ENCODE measurements at regions not wholly inside any gene's neighbourhood (a gene's known extent, or its start where the extent isn't known, plus 50 kb on each side); places are given as distances from the start of the nearest gene placed in this dataset.

DNA sequence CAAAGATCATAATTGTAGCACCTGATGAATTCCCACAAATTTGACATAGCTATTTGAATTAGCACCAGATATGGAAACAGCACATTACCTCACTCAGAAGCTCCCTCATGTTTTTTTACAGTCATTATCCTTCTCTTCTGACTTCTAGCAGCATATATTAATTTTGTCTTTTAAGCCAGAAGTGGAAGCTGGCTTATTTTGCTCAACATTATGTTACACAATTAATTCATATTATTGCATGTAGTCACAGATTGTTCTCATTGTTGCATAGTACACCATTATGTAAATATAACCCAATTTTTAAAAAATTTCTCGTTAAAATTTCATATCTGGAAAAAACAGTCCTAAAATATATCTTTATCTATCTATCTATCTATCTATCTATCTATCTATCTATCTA lies 762.3 kb downstream of the TUSC7 start:
- no peak overlapping the region for H3K27ac ChIP-seq
- H3K4me3 ChIP-seq = no peak overlapping the region

DNA sequence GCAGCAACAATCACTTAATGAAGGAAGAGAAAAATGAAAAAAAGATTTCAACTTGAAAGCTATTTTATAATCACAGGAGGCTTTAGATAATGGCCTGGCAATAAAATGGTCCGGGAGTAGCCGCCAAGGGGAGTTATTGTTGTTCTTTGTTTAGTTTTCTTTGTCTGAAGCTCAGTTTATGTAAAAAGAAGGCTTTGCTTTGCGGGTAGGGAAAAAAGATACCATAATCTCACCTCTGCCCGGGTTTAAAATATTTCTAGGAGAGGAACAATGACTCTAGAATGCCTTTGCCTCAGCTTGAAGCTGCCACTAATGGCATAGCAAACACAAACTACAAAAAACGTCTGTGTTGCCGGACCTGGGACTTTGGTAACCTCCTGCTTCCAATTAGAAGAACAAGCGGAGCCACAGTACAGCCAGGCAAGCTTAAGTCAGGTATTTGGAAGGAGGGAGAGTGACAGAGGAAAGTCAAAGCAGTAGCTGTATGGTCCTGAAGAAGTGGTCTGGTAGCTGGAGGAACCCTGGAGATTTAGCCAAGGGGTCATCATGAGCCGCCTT lies 764.5 kb downstream of the TUSC7 start:
- no peak overlapping the region for H3K4me3 ChIP-seq
- no peak overlapping the region for H3K27ac ChIP-seq

- Histone ChIP-seq H3K27ac (no peak overlapping the region), H3K4me3 (no peak overlapping the region)
Observed at GRCh38 chr3:117476572-117476971, 767.0 kb downstream of the TUSC7 start.

DNA sequence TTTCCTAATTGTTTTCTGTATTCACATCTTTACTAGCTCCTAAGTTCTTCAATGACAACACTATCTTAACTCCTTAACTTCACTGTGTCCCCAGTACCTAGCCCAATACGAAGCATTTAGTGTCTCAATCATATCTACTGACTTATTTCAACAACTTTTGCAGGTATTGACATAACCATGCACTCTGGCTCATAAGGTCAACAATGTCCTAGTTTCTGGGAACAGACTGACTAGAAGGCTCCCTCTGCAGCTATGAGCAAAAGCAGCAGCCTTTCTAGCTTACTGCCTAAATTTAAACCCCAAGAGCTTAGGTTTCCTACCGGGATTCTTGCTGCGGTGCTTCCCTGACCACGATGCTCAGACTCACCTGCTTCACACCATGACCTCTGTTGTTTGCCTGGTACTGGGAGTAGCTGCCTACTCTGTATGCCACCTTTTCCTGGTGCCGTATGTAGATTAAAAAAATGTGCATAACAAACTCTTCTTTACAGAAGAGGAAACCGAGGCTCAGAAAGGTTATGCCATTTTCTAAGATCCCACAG lies 767.7 kb downstream of the TUSC7 start:
- Histone ChIP-seq H3K27ac (no peak overlapping the region), H3K4me3 (no peak overlapping the region)

DNA sequence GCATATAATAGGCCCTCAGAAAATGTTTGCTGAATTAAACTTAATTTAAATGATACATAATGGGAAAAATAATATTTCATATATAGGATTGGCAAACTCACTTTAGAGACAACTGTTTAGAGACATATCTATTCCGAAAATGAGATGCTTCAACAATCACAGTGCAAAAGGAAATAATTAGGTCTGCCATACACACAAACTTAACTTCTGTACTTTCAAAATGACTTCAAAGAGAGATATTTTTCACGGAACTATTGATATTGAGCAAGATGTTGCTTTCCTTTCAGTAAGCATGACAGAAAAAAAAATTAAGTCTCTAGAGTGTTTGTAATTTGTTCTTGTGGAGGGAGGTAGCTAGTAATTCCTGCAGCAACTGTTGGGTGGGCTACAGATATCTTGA lies 769.5 kb downstream of the TUSC7 start:
- Histone ChIP-seq H3K27ac (no peak overlapping the region), H3K4me3 (no peak overlapping the region)

DNA sequence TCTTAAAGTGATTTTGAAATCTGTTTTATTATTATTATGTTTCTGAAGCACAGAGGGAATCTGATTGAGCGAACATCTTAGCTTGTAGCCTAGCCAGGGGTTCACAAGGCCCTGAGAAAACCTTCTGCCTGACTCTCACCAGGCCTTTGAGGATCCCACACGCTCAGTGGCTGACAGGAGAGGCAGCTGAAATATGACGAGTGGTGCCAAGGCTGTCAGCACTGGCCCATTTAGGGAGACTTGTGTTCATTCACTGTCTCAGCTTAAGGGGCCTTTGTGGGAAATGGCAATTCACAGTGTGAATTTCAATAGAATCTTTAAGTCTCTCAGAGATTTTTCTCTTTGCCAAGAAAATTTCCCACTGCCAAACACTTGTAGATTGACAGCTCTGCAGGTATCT lies 770.9 kb downstream of the TUSC7 start:
- no peak overlapping the region for H3K4me3 ChIP-seq
- H3K27ac ChIP-seq = no peak overlapping the region

DNA sequence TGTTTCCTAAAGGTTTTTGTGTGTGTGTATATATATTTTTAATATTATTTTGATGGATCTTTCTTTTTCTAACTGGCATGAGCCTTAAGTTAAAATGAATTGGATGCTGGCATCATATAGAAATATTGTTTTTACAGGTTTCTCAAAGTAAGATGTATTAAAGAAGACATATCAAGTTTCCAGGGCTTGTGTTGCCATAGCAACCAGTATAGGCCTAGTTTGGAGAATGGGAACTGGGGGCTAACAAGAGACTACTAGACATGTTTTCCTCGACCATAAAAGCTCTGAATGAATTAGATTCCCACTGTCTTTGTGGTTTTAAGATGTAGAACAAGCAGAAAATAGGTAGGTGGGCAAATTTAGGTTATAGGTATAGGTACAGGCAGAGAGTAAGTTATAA lies 771.4 kb downstream of the TUSC7 start:
- no peak overlapping the region for H3K27ac ChIP-seq
- no peak overlapping the region for H3K4me3 ChIP-seq

GRCh38 chr3:117483839-117484238 lies 774.3 kb downstream of the TUSC7 start:
- Histone ChIP-seq H3K4me3 (no peak overlapping the region), H3K27ac (no peak overlapping the region)

GRCh38 chr3:117485841-117486240 lies 776.3 kb downstream of the TUSC7 start:
- no peak overlapping the region for H3K27ac ChIP-seq
- no peak overlapping the region for H3K4me3 ChIP-seq

GRCh38 chr3:117486719-117487716 lies 777.4 kb downstream of the TUSC7 start:
- Histone ChIP-seq H3K27ac (no peak overlapping the region), H3K4me3 (no peak overlapping the region)

- H3K4me3 ChIP-seq = no peak overlapping the region
- H3K27ac ChIP-seq = no peak overlapping the region
Observed at GRCh38 chr3:117488983-117489382, 779.4 kb downstream of the TUSC7 start.

GRCh38 chr3:117489663-117490079 lies 780.1 kb downstream of the TUSC7 start:
- Histone ChIP-seq H3K27ac (no peak overlapping the region), H3K4me3 (no peak overlapping the region)

DNA sequence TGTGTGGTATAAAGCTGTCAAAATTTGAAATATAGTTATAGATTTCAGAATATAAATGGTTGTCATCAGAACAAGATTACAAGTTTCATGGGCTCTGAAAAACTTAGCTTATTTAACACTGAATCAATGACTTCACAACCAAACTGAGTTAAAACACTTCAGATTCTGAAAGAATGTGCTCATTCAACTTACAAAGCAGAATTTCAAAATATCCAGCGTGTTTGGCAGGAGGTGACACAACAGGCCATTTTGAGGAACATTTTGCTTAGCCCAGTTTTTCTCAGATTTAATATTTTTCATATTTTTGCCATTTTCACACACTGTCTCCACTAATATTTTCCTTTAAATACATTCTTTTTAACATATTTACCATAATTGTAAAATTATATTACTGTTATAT lies 781.1 kb downstream of the TUSC7 start:
- no peak overlapping the region for H3K27ac ChIP-seq
- no peak overlapping the region for H3K4me3 ChIP-seq

- no peak overlapping the region for H3K4me3 ChIP-seq
- H3K27ac ChIP-seq = no peak overlapping the region
Observed at GRCh38 chr3:117495620-117496019, 786.0 kb downstream of the TUSC7 start.

DNA sequence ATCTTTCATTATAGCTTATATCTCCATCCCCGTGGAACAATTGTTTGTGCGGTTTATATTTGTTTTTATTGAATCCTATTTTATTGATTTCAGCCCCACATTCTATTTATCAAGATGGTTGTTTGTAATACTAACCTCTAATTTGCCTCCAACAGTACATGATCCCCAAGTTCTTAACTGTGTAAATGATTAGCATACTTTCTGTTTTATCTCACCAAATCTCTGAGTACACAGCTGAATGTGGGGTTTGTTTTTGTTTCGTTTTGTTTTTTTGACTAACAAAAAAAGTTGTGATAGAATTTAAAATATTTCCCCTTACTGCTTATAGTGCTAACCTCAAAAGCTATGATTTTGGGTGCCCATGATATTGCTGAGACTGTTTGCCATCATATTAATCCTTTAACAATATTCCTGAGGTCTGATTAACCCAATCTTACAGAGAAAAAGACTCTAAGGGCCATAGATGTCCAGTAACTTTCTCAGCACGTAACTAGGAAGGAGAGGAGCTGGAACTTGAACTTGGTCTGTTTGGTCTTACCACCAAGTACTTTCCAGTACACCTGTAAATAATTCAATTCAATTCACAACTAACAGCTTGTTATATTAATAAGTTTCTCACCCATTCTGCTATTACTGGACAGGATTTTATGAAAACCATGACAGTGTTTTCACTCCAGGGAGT lies 789.8 kb downstream of the TUSC7 start:
- Histone ChIP-seq H3K4me3 (no peak overlapping the region), H3K27ac (no peak overlapping the region)

DNA sequence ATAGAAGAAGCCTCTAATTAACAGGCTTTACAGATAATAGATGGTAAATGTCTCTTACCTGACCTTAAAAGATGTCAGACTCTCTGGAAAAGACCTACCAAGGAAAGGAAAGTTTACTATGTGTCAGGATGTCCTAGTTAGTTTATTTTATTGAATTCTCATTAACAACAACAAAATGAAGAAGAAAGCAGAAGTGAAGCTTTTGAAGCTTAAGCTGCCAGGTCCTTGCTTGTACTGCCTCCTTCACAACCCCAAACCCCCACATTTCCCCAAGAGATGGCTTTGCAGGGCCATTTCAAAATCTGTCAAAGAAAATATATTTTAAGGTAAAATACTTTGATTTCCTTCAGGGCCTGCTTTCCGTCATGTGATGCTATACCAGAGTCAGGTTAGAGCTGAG lies 798.4 kb downstream of the TUSC7 start:
- H3K27ac ChIP-seq = no peak overlapping the region

GRCh38 chr3:117509858-117510257 lies 800.3 kb downstream of the TUSC7 start:
- H3K27ac ChIP-seq = no peak overlapping the region
- H3K4me3 ChIP-seq = no peak overlapping the region

More for the DNA sequence above, 798.4 kb downstream of the TUSC7 start:
- H3K4me3 ChIP-seq = no peak overlapping the region

DNA sequence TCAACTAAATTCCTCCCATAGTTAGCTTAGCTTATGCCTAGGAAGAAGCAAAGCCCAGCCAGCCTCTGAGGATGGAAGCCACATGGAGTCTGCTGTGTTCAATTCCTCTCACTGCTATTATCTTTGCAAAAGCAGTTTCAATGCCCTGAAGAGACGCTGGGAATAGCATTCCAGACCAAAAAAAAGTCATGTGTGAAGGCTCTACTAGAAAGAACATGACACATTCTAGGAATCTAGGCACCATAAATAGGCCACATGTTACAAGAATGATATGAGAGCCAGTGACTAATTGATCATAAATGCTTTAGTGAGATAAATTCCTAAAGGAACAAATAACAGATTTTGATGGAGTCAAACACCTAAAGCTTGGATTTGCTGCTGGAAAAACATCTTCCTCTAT lies 800.8 kb downstream of the TUSC7 start:
- no peak overlapping the region for H3K27ac ChIP-seq
- no peak overlapping the region for H3K4me3 ChIP-seq

DNA sequence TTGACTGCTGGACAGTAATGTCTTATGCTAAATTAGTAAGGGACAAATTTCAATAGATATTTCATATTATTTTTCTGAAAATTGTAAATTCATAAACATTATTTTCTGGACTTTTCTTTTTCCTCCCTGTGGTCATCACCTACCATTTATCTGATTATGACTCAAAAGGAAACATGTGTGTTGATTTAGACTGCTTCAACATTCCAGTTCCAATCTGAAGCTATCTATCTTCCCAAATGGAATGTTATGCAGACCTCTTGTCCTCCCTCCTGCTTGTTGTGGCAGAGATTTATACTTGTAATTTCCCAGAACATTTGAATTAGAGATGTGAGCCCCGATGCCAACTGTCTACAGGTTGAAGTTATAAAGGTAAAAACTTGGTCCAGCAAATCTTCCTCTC lies 803.4 kb downstream of the TUSC7 start:
- no peak overlapping the region for H3K27ac ChIP-seq
- no peak overlapping the region for H3K4me3 ChIP-seq

DNA sequence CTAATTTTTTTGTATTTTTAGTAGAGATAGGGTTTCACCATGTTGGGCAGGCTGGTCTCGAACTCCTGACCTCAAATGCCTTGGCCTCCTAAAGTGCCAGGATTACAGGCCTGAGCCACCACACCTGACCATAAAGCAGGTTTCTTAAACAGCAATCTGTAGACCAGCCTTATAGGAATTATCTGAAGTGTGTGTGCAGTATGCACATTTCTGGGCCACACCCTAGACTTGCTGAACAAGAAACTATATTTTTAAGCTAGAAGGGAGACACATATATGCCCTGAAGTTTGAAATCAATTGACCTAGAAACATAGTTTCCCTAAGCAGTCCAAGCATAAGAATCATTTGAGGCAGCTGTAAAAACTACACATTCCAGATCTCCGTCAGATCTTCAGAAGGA lies 805.7 kb downstream of the TUSC7 start:
- Histone ChIP-seq H3K27ac (no peak overlapping the region), H3K4me3 (no peak overlapping the region)

DNA sequence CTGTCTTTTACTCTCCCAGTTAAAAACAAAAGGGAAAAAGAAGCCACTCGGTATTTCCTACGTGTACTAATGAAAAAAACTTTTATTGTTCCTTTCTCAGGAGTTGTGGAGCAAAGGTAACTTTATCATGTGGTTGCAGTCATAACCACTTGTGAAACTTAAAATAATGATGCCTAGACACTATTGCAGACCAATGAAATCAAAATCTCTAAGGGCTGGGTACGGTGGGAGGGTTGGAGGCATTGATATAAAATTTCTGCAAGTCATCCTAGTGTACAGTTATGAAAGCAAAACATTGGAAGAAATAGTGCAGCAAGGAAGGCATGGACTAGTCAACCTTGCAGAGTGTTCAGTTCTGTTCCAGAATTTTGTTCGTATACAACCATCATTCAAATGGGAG lies 808.8 kb downstream of the TUSC7 start:
- Histone ChIP-seq H3K27ac (no peak overlapping the region), H3K4me3 (no peak overlapping the region)

All from skin epidermis (tissue), 12 donors.